Hepatocyte (in vitro differentiated cells): ENCODE measurements at regions not wholly inside any gene's neighbourhood (a gene's known extent, or its start where the extent isn't known, plus 50 kb on each side); places are given as distances from the start of the nearest gene placed in this dataset.

Source experiments
- CTCF ChIP-seq: fragments of 200-600 bp; sonication (generic); IDR thresholded peaks from 2 replicates; pipeline ENCODE4 v1.5.1; 2016; ENCODE audit warnings: antibody characterized with exemption, mild to moderate bottlenecking; ENCODE audit not compliant: poor library complexity
- EZH2 ChIP-seq: fragments of 200-600 bp; sonication (generic); IDR thresholded peaks from 2 replicates; pipeline ENCODE4 v1.6.1; 2016; ENCODE audit warnings: antibody characterized with exemption, mild to moderate bottlenecking, borderline replicate concordance

- no peak for TF ChIP-seq CTCF
- TF ChIP-seq EZH2, result no peak
These were observed 1310.7 kb upstream of the TENM3 start for GRCh38 chr4:180932370-180933001.
